ENCODE measurements at regions not wholly inside any gene's neighbourhood (a gene's known extent, or its start where the extent isn't known, plus 50 kb on each side); places are given as distances from the start of the nearest gene placed in this dataset.

DNA sequence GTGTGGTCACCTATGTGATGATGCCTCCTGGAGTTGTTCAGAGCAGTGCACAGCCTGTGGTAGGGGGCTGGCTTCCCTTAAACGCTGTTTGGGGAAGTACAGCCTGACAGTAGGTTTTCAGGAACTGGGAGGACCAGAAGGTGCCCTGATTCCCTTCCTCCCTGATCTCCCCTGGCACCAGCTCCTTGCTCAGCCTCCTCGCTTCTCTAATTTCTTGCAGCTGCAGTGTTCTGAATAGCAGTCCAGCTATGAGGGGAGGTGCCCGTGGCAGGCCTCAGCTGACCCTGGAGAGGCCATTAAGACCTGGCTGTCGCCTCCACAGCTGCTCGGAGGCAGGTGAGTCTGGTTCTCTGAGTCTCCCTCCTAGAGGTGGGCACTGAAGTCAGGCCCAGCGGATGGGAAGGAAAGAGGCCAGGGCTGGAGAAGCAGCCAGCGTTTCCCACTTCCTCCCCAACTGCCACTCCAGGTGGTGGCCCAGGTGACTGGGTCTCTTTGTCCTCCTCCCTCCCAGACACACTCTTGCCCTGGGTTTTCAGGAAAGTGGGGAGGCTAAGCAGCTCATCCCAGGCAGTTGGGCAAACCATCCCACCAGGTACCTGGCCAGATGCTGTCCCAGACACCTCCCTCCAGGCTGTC lies 52.0 kb upstream of the RPL11 start:
- no peak for DNase-seq

DNA sequence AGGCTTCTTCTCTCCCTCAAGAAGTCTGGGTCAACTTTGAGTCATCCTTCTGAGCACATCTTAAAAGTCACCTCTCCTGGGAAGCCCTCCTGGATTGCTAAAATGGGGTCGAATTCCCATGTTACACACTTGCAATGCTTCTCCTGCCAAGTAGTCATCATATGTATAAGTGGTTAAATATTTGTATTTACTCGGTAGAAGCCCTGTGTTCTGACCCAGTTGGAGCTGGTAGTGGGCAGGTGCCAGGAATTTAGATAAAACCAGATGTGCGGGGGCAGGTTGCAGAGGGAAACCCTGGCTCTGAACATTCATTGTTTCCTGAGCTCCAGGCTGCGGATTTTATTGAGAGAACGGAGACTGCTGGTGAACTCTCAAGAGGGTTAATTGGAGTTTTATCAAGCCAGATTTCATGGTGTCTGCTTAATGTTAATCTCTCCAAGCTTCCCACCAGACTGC lies 52.8 kb upstream of the RPL11 start:
- peak; percentile 30 for DNase-seq

DNA sequence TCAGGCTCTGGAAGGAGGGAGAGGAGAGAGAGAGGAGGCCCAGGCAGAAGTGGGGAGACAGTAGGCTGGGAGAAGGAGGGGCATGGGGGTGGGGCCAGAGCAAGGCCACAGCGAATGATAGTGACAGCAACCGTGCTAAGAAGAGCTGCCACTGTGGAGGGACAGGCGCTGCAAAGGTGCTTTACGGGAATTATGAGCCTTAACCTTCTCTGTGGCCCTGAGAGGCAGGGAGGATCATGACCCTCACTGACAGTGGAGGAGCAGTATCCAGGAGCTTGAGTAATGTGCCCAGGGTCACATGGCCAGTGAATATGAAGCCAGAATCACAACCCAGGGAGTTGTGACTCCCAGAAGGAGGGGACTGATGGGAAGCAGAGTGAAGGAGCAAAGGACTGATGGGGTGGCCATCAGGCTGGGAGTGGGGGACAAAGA lies 53.4 kb upstream of the RPL11 start:
- DNase-seq: no peak

DNA sequence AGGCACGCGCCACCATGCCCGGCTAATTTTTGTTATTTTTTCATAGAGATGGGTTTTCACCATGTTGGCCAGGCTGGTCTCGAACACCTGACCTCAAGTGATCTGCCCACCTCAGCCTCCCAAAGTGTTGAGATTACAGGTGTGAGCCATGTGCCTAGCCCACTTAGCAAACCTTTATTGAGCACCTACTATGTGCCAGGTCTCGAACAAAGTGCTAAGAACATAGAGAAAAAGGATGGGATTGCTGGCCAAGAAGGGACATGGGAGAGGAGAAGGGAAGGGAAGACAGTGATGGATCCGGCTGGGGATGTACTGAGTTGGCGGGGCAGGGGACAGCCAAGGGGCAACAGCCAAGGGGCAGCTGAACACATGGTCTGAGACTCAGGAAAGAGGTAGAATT lies 55.6 kb upstream of the RPL11 start:
- DNase-seq: no peak

DNA sequence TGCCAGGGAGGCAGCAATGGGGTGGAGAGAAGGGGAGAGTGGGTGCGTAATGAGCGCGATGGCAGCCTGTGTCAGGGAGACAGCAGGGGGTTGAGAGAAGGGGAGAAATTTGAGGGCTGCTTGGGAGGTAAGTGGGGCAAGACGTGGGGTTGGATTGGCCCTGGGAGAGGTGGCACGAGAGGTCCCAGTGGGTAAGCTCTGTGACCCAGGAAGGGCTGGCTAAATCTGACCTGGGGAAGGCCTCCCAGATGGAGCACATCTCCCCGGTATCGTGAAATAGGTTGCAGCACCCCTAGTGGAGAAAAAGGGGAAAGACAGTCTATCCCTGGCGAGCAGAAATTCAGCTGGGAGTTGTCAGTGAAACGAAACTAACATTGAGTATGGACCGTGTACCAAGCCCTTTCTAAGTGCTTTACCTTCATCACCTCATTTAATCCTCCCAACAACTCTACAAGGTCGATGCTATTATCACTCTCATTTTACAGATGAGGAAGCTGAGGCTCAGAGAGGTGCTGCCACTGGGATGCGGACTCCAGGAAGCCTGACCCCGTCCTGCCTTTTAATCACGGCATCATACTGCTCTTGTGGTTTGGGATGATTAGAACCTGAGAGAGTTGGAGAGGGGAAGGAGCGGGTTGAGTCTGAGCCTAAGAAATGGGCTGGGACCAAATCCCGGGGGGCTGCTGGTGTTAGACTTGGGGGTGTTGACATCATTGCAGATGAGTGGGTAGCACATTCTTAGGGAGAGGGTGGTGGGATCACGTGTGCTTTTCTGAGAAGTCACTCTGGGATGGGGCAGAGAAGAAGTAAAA lies 56.6 kb upstream of the RPL11 start:
- DNase-seq: peak; percentile 71

DNA sequence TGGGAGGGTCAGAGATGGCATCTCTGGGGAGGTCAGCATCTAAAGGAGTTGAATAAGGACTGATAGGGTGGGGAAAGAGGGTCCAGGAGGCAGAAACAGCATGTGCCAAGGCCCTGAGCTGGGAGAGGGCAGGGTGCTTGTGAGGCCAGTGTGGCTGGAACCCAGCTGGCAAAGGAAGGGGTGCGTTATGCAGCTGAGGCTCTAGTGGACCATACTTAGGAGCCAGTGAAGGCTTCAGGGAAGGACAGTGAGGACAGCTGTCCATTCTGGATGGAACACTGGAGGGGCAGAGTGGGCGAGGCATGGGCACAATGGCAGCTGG lies 57.1 kb upstream of the RPL11 start:
- no peak for DNase-seq

DNA sequence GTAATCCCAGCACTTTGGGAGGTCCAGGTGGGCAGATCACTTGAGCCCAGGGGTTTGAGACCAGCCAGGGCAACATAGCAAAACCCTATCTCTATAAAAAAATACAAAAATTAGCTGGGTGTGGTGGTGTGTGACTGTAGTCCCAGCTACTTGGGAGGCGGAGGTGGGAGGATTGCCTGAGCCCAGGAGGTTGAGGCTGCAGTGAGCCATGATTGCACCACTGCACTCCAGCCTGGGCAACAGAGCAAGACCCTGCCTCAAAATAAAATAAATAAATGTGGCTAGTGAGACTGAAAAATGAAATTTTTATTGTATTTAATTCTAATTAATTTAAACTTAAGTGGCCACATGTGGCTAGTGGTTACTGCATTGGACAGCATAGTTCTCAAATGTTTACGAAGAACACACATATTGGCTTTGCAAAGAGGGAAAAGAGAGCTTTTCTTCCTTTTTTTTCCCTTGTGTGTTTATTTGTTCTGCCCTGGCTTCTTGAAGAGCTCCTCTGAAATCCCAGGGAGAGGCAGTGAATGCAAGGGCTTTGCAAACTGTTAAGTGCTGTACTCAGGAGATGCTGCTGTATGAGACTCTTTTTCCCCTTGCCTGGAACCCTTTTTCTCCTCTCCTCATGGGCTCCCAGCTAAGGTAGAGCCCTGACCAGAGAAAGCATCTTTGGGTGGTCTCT lies 59.0 kb upstream of the RPL11 start:
- DNase-seq: no peak

DNA sequence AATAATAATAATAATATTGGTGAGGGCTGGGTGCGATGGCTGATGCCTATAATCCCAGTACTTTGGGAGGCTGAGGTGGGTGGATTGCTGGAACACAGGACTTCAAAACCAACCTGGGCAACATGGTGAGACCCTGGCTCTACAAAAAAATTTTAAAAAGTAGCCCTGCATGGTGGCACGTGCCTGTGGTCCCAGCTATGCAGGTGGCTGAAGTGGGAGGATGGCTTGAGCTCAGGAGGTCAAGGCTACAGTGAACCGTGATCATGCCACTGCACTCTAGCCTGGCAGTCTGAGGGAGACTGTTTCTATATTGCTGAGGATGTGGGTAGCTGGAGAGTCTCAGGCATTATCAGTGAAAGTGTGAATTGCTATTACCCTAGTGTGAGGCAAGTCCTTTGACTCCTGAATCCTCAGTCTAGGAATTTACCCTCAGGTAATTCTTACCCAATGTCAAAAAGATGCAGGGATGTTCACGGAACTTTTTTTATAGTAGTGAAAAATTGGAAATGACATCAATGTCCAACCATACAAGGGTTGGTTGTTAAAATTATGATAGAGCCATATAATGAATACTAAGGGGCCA lies 61.8 kb upstream of the RPL11 start:
- no peak for DNase-seq

DNA sequence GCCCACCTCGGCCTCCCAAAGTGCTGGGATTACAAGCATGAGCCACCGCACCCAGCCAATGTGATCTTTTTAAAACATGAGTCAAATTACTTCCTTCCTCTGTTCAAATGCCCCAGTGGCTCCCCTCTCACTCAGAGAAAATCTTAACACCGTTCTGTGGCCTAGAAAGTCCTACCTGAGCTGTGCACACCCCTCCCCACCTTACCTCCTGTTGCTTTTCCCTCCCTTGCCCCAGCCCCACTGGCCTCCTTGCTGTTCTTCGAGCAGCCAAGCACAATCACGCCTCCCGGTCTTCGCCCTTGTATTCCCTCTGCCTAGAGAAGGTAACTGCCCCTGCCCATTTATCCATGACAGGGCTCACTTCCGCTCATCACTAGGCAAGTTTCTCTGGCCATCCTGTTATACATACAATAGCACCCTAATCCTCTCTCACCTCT lies 62.6 kb upstream of the RPL11 start:
- no peak for DNase-seq

DNA sequence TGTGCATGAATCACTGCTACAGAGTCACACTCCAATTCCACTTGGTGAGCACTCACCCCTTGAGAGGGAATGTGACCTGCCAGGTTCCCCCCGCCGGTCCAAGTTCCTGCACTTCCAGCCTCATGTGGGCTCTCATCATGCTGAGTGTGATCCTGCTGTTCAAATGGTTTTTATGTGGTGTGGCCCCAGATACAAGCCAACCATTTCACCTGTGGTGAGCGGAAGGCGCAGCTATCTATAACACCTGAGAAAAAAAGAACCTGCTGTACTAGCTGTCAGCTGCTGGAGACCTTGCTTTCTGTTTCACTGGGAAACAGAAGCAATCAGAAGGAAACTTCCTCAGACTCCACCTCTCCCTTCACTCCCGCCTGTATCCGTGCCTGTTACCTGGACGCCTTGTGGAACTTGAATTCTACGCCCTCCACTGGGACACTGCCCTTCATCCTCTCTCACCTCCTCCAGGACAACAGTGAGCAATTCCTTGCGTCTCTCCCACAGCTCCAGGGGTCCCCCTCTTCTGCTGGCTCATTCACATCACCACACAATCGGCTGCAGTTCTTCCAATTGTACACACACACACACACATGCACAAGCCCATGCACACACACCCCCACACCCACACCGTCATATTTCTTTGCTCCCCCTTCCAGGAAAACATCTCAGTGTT lies 64.4 kb upstream of the RPL11 start:
- DNase-seq: no peak

DNA sequence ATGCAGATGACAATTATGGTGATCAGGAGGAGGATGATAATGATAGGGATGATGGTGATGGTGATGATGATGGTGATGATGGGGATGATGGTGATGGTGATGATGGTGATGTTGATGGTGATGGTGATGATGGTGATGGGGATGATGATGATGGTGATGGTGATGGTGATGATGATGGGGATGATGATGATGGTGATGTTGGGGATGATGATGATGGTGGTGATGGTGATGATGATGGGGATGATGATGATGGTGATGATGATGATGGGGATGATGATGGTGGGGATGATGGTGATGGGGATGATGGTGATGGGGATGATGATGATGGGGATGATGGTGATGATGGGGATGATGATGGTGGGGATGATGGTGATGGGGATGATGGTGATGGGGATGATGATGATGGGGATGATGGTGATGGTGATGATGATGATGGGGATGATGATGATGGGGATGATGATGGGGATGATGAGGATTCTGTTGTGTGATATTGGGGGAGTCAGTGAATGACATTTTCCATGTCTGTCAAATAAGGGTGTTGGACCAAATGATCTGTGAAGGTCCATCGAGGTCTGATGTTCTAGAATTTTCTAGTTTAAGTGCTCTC lies 65.6 kb upstream of the RPL11 start:
- DNase-seq: no peak

DNA sequence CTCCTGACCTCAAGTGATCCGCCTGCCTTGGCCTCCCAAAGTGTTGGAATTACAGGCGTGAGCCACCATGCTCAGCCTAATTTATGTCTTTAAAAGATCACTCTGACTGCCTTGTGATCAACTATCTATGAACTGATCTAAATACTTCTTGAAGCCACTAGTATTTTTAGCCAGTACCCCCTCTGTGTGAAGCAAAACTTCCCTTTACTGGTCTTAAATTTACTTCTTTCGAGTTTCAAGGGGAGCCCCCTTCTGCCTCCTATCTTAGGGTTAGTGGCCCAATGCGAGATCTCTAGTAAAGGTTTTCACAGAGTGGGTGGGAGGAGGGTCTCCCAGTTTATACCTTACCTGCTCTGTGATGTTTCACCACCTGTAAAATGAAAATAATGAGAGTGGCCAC lies 66.1 kb upstream of the RPL11 start:
- no peak for DNase-seq

DNA sequence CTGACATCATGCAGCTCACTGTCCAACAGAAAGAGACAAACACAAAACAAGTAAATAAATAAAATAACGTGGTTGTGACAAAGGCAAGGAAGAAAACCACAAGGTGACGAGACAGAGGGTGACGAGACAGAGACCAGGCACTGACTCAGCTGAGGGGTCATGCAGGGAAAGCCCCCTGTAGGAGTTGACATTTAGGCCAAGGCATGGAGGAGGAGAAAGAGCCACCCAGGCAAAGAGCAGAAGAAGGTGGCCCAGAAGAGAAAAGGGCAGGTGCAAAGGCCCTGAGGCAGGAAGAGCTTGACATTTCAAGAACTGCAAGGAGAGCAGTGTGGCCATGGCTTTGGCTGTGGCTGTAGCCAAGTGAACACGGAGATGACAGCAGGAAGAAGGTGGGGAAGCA lies 65.1 kb upstream of the ID3 start:
- DNase-seq: no peak

DNA sequence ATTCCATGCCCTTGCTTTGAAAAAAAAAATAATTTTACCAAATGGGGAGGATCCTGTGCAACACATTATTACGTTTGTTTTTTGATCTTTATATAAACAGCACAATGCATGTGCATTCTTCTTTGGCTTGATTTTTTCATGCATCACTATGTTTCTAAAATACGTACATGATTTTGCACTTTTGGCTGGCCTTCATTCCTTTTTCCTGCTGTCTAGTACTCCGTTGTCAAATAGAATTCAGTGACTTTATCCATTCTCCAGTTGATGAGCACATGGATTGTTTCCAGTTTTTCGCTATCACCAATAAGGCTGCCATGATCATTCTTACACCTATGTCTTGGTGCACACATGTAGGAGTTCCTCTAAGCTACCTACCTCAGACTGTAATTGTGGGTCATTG lies 63.0 kb upstream of the ID3 start:
- DNase-seq: no peak

DNA sequence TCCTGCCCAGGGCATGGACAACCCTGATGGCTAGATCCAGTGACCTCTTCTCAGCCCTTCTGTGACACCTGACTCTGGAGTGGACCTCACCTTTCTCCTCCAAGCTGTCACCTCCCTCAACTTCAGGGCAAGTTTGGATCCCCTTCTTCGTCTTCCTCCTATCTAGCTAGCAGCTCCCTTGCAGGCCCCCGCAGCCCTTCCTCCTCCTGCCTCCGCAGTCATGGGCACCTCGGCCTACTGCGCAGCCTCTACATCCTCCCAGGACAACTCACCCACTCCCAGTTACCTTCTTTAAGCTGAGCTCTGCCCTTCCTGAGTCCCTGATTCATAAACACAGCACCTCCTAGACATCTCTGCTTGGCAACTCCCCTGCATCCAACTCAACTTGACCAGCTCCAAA lies 61.3 kb upstream of the ID3 start:
- no peak for DNase-seq

DNA sequence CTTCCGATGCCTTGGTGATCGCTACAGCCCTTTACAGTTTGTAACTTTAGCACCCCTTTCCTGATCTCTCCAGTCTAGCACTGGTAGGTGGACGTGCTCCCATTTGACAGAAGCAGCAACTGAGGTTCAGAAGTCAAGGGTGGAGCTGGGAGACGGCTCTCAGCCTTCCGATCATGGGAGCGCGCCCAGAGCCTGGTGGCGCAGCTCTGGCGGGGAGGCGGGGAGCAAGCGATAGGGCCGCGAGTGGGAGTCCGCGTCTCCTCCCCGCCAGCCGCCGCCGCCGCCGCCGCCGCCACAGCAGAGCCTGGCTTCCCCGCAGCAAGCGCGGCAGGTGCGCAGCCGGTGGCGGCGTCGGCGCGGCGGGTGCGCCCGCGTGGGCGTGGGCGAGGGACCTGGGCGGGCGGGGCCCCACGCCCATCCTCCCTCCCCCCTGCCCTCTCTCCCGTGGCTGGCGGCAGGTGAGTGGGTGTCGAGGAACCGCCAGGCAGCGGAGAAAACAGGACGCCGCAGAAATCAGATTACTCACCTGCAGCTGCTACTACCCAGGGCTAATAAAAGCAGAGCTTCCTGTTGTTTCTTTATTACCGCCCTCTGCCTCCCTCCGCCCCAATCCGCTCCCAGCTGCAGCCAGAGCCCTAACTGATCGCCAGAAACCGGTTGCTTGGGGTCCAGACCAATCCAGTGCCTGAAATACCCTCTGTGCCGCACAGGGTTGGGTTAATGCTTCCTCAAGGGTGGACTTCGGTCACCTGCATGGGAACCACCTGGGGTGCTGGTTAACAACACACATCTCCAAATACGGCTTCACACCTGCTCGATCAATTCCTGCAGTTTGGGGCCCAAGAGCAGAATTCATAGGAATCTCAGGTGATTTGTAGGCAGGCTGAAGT lies 60.2 kb upstream of the ID3 start:
- DNase-seq: no peak

DNA sequence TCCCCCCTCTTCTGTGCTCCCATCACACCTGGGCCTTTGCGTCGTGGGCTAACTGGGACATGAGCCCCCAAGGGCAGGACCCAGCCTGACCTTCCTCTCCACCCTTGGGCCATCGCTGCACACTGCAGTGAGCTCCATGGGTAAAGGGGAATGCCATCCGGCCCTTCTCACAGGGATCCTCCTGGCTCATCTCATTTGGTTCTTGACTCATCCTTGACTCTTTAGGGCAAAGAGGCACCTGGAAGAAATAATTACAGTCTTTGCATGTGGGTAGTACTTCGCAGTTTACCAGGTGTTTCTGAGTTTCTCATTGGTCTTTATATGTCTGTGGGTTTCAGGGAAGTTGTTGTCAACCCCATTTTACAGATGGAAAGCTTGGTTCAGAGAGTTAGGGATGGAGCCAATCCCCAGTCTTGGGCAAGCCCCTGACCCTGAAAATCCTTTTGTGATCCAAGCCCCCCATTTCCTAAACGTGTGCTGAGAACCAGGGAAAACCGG lies 59.3 kb upstream of the ID3 start:
- DNase-seq: no peak

DNA sequence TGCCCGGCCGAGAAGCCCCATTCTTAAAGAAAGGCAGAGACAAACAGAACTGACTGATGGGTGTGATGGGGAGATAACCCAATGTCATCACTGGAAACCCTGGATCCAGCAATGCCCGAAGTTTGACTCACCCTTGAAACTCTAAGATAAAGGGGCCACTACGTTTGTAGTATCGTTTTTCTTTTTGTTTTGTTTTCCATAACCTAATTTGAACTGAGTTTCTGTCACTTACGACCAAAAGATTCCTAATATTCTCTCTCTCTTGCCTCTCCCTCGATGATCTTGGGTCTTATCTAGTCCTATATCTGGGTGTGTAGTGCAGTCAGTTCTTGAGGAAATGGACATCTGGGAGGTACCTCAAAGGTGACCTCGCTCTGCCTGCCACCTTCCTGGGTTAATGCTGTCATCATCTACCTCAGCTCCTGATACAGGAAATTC lies 57.8 kb upstream of the ID3 start:
- no peak for DNase-seq

DNA sequence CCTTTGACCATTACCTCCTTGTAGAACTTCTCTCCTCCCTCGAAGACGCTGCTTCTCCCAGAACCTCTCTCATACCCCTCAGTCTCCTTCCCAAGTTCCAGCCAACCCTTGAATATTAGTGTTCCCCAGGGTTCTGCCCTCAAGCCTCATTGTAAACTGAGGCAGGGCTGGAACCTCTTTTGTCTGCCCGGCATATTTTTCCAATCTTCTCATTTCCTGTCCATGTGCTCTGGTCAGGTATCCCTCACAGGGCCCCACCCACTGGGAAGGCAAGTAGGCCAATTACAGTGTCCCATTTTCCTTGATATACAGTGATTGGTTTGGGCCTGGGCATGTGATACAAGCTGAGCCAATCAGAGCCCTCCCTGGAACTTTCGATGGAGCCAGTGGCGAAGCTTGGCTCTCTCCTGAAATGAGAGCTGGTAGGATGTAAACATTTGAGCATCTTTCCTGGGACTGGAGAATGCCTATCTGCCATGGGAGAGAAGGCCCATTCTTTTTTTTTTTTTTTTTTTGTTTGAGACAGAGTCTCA lies 57.1 kb upstream of the ID3 start:
- DNase-seq: no peak

DNA sequence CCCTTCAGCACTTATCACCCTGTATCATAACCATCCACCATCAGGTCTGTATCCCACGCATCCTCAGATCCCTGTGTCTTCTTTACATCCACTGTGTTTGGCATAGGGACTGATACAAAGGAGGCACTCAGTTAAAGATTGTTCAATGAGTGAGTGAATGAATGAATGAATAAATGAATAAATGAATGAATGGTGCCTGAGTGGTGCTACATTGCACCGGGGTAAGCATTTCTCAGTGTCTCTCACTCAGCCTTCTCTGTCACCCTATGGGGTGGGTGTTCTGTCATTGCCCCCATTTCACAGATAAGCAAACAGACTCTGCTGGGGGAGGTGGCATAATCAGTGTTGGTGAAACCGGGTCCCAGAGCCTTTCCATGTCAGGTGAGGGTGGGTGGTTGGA lies 56.6 kb upstream of the ID3 start:
- no peak for DNase-seq

DNA sequence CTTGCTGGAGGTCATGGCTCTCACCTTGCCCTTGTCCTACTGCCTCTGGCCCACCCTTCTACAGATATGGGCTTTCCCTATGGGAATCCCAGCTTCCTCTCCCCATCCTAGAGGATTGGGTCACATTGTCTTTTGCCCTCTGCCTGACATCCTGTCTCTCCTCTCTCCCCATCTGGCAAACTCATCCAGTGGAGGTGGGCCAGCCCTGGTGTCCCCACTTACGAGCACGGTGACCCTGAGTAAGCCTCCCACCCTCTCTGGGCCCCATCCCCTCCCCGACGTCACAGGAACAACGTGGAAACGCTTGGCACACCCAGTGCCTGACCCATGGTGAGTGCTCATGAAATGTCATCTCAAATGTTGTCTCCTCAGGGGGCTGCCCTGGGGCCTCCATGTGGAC lies 56.1 kb upstream of the ID3 start:
- no peak for DNase-seq
